ENCODE measurements at regions not wholly inside any gene's neighbourhood (a gene's known extent, or its start where the extent isn't known, plus 50 kb on each side); places are given as distances from the start of the nearest gene placed in this dataset.

DNA sequence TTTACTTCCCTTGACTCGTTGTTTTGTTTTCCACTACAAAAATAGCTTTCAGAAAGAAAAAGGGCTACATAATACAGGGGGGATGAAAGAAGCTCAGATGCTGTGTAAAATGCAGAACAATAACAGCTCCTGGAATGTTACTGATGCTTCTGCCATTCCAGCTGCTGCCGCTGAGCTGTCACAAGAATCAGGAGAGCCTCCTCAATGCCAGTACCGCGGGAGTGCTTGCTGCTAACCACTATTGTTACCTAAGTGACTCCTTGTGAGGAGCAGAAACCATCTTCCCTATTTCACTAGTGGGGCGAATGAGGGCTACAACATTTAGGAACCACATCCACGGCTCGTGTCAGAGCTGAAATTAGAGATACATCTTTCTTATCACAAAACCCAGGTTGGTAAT is 384.8 kb downstream of the GALR1 start:
- TF ChIP-seq, protein P1, sequence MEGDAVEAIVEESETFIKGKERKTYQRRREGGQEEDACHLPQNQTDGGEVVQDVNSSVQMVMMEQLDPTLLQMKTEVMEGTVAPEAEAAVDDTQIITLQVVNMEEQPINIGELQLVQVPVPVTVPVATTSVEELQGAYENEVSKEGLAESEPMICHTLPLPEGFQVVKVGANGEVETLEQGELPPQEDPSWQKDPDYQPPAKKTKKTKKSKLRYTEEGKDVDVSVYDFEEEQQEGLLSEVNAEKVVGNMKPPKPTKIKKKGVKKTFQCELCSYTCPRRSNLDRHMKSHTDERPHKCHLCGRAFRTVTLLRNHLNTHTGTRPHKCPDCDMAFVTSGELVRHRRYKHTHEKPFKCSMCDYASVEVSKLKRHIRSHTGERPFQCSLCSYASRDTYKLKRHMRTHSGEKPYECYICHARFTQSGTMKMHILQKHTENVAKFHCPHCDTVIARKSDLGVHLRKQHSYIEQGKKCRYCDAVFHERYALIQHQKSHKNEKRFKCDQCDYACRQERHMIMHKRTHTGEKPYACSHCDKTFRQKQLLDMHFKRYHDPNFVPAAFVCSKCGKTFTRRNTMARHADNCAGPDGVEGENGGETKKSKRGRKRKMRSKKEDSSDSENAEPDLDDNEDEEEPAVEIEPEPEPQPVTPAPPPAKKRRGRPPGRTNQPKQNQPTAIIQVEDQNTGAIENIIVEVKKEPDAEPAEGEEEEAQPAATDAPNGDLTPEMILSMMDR (conservative IDR thresholded peaks at IDR 0.05; ENCODE audit: low read depth, low read length), result no peak
- no peak for TF ChIP-seq EZH2 (IDR thresholded peaks at IDR 0.05; ENCODE audit: borderline replicate concordance, low read depth, low read length, poor library complexity, severe bottlenecking)
